ENCODE measurements at regions not wholly inside any gene's neighbourhood (a gene's known extent, or its start where the extent isn't known, plus 50 kb on each side); places are given as distances from the start of the nearest gene placed in this dataset.

- ChIA-PET POLR2A (no interaction called here), CTCF (interaction anchor here (0.6 kb wide), 1 partner anchor 1542 kb away, joined by 3 read pairs; no protein-coding TSS in a partner anchor)
- TF ChIP-seq FOXM1 (IDR thresholded peaks at IDR 0.05; ENCODE audit: borderline replicate concordance) = no peak
- no peak for TF ChIP-seq FOXA1 (IDR thresholded peaks at IDR 0.05)
- no peak for TF ChIP-seq FOXK2 (IDR thresholded peaks at IDR 0.05)
- TF ChIP-seq CTBP1 (IDR thresholded peaks at IDR 0.05; ENCODE audit: borderline replicate concordance) = no peak
- no peak for DNase-seq (ENCODE audit: extremely low spot score)
Observed at GRCh38 chr18:78292618-78293380, 686.8 kb upstream of the SALL3 start.

GRCh38 chr18:78293540-78293939, 686.1 kb upstream of the SALL3 start:
- ChIA-PET POLR2A (no interaction called here), CTCF (no interaction called here)
- TF ChIP-seq CTBP1 (IDR thresholded peaks at IDR 0.05; ENCODE audit: borderline replicate concordance) (no peak), FOXK2 (IDR thresholded peaks at IDR 0.05) (no peak), NFRKB (IDR thresholded peaks at IDR 0.05) (no peak), ZNF384 (IDR thresholded peaks at IDR 0.05) (no peak), FOXA1 (IDR thresholded peaks at IDR 0.05) (no peak), L3MBTL2 (conservative IDR thresholded peaks at IDR 0.05) (no peak), BHLHE40 (IDR thresholded peaks at IDR 0.05; ENCODE audit: borderline replicate concordance) (no peak), SP1 (IDR thresholded peaks at IDR 0.05) (no peak)
- no peak for DNase-seq (ENCODE audit: extremely low spot score)

- ChIA-PET POLR2A (no interaction called here), CTCF (no interaction called here)
- no peak for DNase-seq (ENCODE audit: extremely low spot score)
- TF ChIP-seq ARNT (IDR thresholded peaks at IDR 0.05) = no peak
- TF ChIP-seq NFRKB (IDR thresholded peaks at IDR 0.05) = no peak
- TF ChIP-seq PKNOX1 (IDR thresholded peaks at IDR 0.05) = no peak
Observed at GRCh38 chr18:78293940-78294541, 685.6 kb upstream of the SALL3 start.

GRCh38 chr18:78295262-78295661, 684.4 kb upstream of the SALL3 start:
- DNase-seq (ENCODE audit: extremely low spot score) = no peak
- ChIA-PET CTCF (no interaction called here), POLR2A (no interaction called here)
- TF ChIP-seq ZNF384 (IDR thresholded peaks at IDR 0.05) = no peak
- TF ChIP-seq BHLHE40 (IDR thresholded peaks at IDR 0.05; ENCODE audit: borderline replicate concordance) = no peak
- no peak for TF ChIP-seq SUZ12 (IDR thresholded peaks at IDR 0.05)
- no peak for TF ChIP-seq TARDBP (IDR thresholded peaks at IDR 0.05)
- no peak for TF ChIP-seq ELF4 (IDR thresholded peaks at IDR 0.05)
- TF ChIP-seq NFRKB (IDR thresholded peaks at IDR 0.05) = no peak
- no peak for TF ChIP-seq ARNT (IDR thresholded peaks at IDR 0.05)
- TF ChIP-seq FOXA1 (IDR thresholded peaks at IDR 0.05) = no peak
- no peak for TF ChIP-seq HDGF (IDR thresholded peaks at IDR 0.05; ENCODE audit: borderline replicate concordance)
- TF ChIP-seq L3MBTL2 (conservative IDR thresholded peaks at IDR 0.05) = no peak
- TF ChIP-seq PKNOX1 (IDR thresholded peaks at IDR 0.05) = no peak
- TF ChIP-seq FOXM1 (IDR thresholded peaks at IDR 0.05; ENCODE audit: borderline replicate concordance) = no peak
- no peak for TF ChIP-seq SP1 (IDR thresholded peaks at IDR 0.05)
- TF ChIP-seq FOXK2 (IDR thresholded peaks at IDR 0.05) = no peak
- no peak for TF ChIP-seq CTBP1 (IDR thresholded peaks at IDR 0.05; ENCODE audit: borderline replicate concordance)
- no peak for TF ChIP-seq LEF1 (IDR thresholded peaks at IDR 0.05; ENCODE audit: borderline replicate concordance)

- ChIA-PET CTCF (no interaction called here), POLR2A (no interaction called here)
- DNase-seq (ENCODE audit: extremely low spot score) = no peak
- TF ChIP-seq FOXA1 (IDR thresholded peaks at IDR 0.05) = no peak
- TF ChIP-seq PKNOX1 (IDR thresholded peaks at IDR 0.05) = no peak
- no peak for TF ChIP-seq ZNF384 (IDR thresholded peaks at IDR 0.05)
- no peak for TF ChIP-seq LEF1 (IDR thresholded peaks at IDR 0.05; ENCODE audit: borderline replicate concordance)
- TF ChIP-seq ARNT (IDR thresholded peaks at IDR 0.05) = no peak
- no peak for TF ChIP-seq ELF4 (IDR thresholded peaks at IDR 0.05)
- no peak for TF ChIP-seq FOXM1 (IDR thresholded peaks at IDR 0.05; ENCODE audit: borderline replicate concordance)
- TF ChIP-seq FOXK2 (IDR thresholded peaks at IDR 0.05) = no peak
- no peak for TF ChIP-seq CTBP1 (IDR thresholded peaks at IDR 0.05; ENCODE audit: borderline replicate concordance)
Observed at GRCh38 chr18:78296166-78296565, 683.5 kb upstream of the SALL3 start.

GRCh38 chr18:78297048-78297447, 682.6 kb upstream of the SALL3 start:
- DNase-seq (ENCODE audit: extremely low spot score) = no peak
- no peak for TF ChIP-seq FOXA1 (IDR thresholded peaks at IDR 0.05)
- no peak for TF ChIP-seq FOXM1 (IDR thresholded peaks at IDR 0.05; ENCODE audit: borderline replicate concordance)
- TF ChIP-seq SP1 (IDR thresholded peaks at IDR 0.05) = no peak
- ChIA-PET CTCF (no interaction called here), POLR2A (no interaction called here)
